ENCODE measurements at regions not wholly inside any gene's neighbourhood (a gene's known extent, or its start where the extent isn't known, plus 50 kb on each side); places are given as distances from the start of the nearest gene placed in this dataset.

DNA sequence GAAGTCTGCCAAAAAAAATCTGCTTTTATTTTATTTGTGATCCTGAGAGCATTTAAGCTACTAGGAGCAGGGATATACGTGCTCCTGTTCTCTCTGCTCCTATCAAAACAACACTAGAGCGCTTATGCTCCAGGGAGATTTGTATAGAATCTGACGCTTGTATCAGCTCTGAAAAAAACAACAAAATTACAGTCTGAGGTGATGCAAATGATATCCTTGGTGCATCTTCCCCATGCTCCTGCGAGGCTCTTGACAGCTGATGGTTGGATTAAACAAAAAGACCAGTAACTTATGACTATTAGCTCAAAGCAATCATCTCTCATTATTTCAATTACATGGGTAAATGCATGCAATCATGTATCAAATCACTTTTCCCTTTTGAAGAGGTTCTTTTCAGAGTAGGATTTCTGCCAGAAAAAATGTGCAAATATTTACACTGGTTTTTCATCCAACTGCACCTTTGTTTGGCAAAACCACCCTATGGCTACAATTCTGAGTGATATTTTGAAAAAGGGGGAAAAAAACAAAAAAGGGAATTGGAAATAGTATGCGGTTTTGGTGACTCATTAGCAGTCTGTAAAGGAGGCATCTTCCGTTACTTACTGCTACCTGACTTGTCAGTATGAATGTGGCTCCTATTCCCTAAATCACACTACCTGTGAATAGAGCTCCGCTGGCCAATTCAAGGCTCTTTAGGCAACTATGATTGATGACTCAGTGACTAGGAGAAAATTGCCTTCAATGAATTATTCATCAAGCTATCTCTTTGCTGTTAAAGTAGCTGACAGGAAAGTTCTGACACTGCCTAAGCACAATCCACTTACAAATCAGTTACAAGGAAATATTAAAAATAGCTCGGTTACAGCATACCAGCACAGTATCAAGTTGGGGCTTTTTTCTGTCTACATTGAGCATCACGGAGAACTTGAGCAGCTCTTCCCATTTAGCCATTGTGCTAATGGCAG lies 450.0 kb downstream of the FOXG1 start:
- TF ChIP-seq, protein P1, sequence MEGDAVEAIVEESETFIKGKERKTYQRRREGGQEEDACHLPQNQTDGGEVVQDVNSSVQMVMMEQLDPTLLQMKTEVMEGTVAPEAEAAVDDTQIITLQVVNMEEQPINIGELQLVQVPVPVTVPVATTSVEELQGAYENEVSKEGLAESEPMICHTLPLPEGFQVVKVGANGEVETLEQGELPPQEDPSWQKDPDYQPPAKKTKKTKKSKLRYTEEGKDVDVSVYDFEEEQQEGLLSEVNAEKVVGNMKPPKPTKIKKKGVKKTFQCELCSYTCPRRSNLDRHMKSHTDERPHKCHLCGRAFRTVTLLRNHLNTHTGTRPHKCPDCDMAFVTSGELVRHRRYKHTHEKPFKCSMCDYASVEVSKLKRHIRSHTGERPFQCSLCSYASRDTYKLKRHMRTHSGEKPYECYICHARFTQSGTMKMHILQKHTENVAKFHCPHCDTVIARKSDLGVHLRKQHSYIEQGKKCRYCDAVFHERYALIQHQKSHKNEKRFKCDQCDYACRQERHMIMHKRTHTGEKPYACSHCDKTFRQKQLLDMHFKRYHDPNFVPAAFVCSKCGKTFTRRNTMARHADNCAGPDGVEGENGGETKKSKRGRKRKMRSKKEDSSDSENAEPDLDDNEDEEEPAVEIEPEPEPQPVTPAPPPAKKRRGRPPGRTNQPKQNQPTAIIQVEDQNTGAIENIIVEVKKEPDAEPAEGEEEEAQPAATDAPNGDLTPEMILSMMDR (conservative IDR thresholded peaks at IDR 0.05), result no peak
- no peak for DNase-seq (ENCODE audit: low read depth, low spot score)
- Mint-ChIP-seq H3K27ac (ENCODE audit: unreplicated experiment) (no peak overlapping the region), H3K36me3 (ENCODE audit: low read depth) (peaks cover 2% of the 10 kb centered on the region), H3K27me3 (ENCODE audit: low read depth) (peaks cover 18% of the 10 kb centered on the region), H3K4me1 (no peaks in the 10 kb centered on the region), H3K9me3 (peaks cover 6% of the 10 kb centered on the region), H3K4me3 (no peak overlapping the region)

DNA sequence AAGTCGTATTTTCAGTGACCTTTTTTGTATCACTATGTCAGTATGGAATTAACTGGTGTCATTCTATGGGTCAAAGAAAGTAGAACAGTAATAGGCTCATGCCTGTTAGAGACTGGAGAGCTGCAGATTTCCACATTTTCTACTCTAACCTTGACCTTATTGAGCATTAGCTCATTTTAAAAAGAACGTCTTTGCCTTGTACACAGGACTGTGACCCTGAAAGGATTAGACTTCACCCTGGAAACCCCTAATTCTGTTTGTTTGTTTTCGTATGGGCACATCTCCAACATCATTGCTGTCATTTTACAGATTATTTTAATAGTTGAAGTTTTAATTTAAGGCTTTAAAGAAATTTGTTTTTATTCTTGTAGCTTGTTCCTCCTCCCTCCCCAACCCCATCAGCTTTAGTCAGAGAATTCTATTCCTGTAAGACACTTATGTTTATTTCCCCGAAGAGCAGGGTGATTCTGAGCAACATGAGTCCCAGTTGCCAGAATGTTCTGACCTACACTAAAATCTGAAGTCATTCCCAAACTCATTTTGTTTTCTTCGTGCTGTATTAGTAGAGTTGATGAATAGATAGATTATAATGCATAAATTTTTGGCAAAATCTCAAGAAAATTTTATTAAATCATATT lies 451.3 kb downstream of the FOXG1 start:
- TF ChIP-seq, protein P1 (conservative IDR thresholded peaks at IDR 0.05), result no peak
- Mint-ChIP-seq H3K4me1 (no peaks in the 10 kb centered on the region), H3K27me3 (ENCODE audit: low read depth) (peaks cover 31% of the 10 kb centered on the region), H3K9me3 (peaks cover 2% of the 10 kb centered on the region), H3K27ac (ENCODE audit: unreplicated experiment) (no peak overlapping the region), H3K36me3 (ENCODE audit: low read depth) (peaks cover 2% of the 10 kb centered on the region), H3K4me3 (no peak overlapping the region)
- DNase-seq (ENCODE audit: low read depth, low spot score), result no peak

DNA sequence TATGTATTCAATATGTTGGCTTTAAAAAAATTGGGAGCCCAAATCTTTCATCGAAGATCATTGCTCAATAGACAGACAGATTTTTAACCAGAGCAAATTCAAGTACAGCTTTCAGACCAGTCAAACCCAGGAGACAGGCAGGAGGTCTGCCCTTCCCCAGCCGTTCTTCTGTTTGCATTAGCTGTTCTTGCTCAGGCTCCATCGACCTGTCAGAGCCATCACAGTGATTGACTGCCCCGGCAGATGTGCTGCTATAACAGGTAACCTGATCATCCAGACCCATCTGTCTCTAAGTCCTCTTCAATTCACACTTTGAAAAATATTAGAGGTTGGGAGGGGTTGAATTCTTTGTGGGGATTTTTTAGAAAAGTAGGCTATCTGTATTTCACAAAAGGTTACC lies 453.5 kb downstream of the FOXG1 start:
- H3K27me3 Mint-ChIP-seq (ENCODE audit: low read depth), result peaks cover 43% of the 10 kb centered on the region

DNA sequence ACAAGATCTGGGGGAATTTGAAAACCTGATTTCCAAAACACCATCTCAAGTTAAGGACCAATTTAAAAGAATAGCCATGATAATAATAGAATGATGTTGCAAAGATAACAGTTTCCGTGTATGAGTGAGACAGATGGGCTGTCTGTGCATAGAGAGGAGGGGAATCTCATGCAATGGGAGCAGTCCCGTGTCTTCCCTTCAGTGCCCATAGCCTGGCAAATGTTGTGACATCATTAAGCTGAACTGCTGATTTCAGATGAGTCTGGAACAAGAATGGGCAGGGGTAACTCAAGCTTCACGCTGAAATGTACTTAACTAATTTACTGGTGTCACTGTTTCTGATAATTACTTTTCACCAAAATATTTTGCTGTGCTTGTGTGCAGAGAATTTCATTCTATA lies 454.0 kb downstream of the FOXG1 start:
- no peak overlapping the region for H3K4me3 Mint-ChIP-seq
- H3K27ac Mint-ChIP-seq (ENCODE audit: unreplicated experiment), result no peak overlapping the region
- TF ChIP-seq, protein P1 (conservative IDR thresholded peaks at IDR 0.05), result no peak

More for the DNA sequence above, 453.5 kb downstream of the FOXG1 start:
- no peak overlapping the region for H3K4me3 Mint-ChIP-seq
- no peak for DNase-seq (ENCODE audit: low read depth, low spot score)
- no peaks in the 10 kb centered on the region for H3K4me1 Mint-ChIP-seq
- peaks cover 2% of the 10 kb centered on the region for H3K36me3 Mint-ChIP-seq (ENCODE audit: low read depth)
- TF ChIP-seq, protein P1 (conservative IDR thresholded peaks at IDR 0.05), result no peak
- no peaks in the 10 kb centered on the region for H3K9me3 Mint-ChIP-seq
- H3K27ac Mint-ChIP-seq (ENCODE audit: unreplicated experiment), result no peak overlapping the region

DNA sequence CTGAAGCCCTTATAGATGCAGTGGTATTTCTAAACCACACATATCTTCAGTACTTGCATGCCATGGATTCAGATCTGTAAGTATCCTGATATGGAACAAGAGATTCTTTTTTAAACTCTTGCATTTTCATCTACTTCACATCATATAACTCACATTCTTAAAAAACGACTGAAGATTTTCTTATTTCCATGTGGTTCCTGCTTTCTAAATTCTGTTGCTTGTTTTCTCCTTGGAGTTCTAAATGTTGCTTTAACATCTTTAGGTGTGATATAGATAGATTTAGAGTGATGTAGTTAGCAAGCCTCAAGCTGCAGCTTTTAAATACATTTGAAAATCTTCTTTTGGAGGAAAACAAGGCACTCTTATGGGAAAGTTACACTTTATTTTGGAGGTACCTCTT lies 455.4 kb downstream of the FOXG1 start:
- no peak for DNase-seq (ENCODE audit: low read depth, low spot score)
- TF ChIP-seq, protein P1 (conservative IDR thresholded peaks at IDR 0.05), result no peak
- H3K4me1 Mint-ChIP-seq, result no peaks in the 10 kb centered on the region
- peaks cover 44% of the 10 kb centered on the region for H3K27me3 Mint-ChIP-seq (ENCODE audit: low read depth)
- peaks cover 2% of the 10 kb centered on the region for H3K36me3 Mint-ChIP-seq (ENCODE audit: low read depth)
- no peak overlapping the region for H3K27ac Mint-ChIP-seq (ENCODE audit: unreplicated experiment)
- no peaks in the 10 kb centered on the region for H3K9me3 Mint-ChIP-seq
- H3K4me3 Mint-ChIP-seq, result no peak overlapping the region

More for the DNA sequence above, 454.0 kb downstream of the FOXG1 start:
- no peaks in the 10 kb centered on the region for H3K9me3 Mint-ChIP-seq
- no peak for DNase-seq (ENCODE audit: low read depth, low spot score)
- peaks cover 44% of the 10 kb centered on the region for H3K27me3 Mint-ChIP-seq (ENCODE audit: low read depth)
- H3K4me1 Mint-ChIP-seq, result no peaks in the 10 kb centered on the region
- H3K36me3 Mint-ChIP-seq (ENCODE audit: low read depth), result peaks cover 2% of the 10 kb centered on the region
